Activated T-helper 9 cell treated with anti-CD3 and anti-CD28 coated beads, Interleukin-2, amount 50 U/mL, for 16 hours (primary cell): ENCODE measurements at regions not wholly inside any gene's neighbourhood (a gene's known extent, or its start where the extent isn't known, plus 50 kb on each side); places are given as distances from the start of the nearest gene placed in this dataset.

Source experiments
- DNase-seq: peaks from one replicate; pipeline ENCODE4 v3.0.0-alpha.2; 2020; ENCODE audit warnings: low read depth

- no peak for DNase-seq
These were observed 622.0 kb upstream of the PFKP start for GRCh38 chr10:2445370-2445769.

- DNase-seq: no peak
These were observed 627.4 kb upstream of the PFKP start for GRCh38 chr10:2439983-2440382.

GRCh38 chr10:2439000-2439399 lies 628.3 kb upstream of the PFKP start:
- no peak for DNase-seq

- DNase-seq: no peak
These were observed 629.0 kb upstream of the PFKP start for GRCh38 chr10:2438248-2438939.

- DNase-seq: no peak
These were observed 630.4 kb upstream of the PFKP start for GRCh38 chr10:2436933-2437332.

GRCh38 chr10:2431961-2432360 lies 635.4 kb upstream of the PFKP start:
- DNase-seq: no peak

- no peak for DNase-seq
These were observed 639.9 kb upstream of the PFKP start for GRCh38 chr10:2427412-2427811.

- no peak for DNase-seq
These were observed 642.0 kb upstream of the PFKP start for GRCh38 chr10:2425320-2425719.

GRCh38 chr10:2414562-2414961 lies 652.8 kb upstream of the PFKP start:
- DNase-seq: no peak

- no peak for DNase-seq
These were observed 653.3 kb upstream of the PFKP start for GRCh38 chr10:2414039-2414438.

- no peak for DNase-seq
These were observed 657.3 kb upstream of the PFKP start for GRCh38 chr10:2410049-2410448.

GRCh38 chr10:2401459-2401858 lies 664.1 kb upstream of the ADARB2 start:
- no peak for DNase-seq

GRCh38 chr10:2399482-2399881 lies 662.2 kb upstream of the ADARB2 start:
- DNase-seq: no peak

GRCh38 chr10:2392145-2392812 lies 655.0 kb upstream of the ADARB2 start:
- DNase-seq: no peak

GRCh38 chr10:2387672-2388071 lies 650.3 kb upstream of the ADARB2 start:
- DNase-seq: no peak

- no peak for DNase-seq
These were observed 649.9 kb upstream of the ADARB2 start for GRCh38 chr10:2387261-2387660.

- no peak for DNase-seq
These were observed 642.9 kb upstream of the ADARB2 start for GRCh38 chr10:2380218-2380617.

GRCh38 chr10:2367083-2367482 lies 629.8 kb upstream of the ADARB2 start:
- DNase-seq: no peak

- no peak for DNase-seq
These were observed 629.1 kb upstream of the ADARB2 start for GRCh38 chr10:2366264-2366931.

GRCh38 chr10:2362331-2362730 lies 625.0 kb upstream of the ADARB2 start:
- no peak for DNase-seq

GRCh38 chr10:2358586-2358985 lies 621.3 kb upstream of the ADARB2 start:
- DNase-seq: no peak

GRCh38 chr10:2356670-2357069 lies 619.3 kb upstream of the ADARB2 start:
- no peak for DNase-seq

GRCh38 chr10:2351566-2351965 lies 614.2 kb upstream of the ADARB2 start:
- no peak for DNase-seq
